Suprapubic skin (tissue), 3 donors: ENCODE measurements at regions not wholly inside any gene's neighbourhood (a gene's known extent, or its start where the extent isn't known, plus 50 kb on each side); places are given as distances from the start of the nearest gene placed in this dataset.

Source experiments
- CTCF ChIP-seq, 2 donors: fragments of 200-600 bp in 1 of 2; fragments of 450-650 bp in 1 of 2; sonication (generic) in 1 of 2; IDR thresholded peaks; one replicate each; pipeline ENCODE4 v1.5.1; 2016 to 2019; ENCODE audit warnings: antibody characterized with exemption in 2 of 2, mild to moderate bottlenecking in 1 of 2, moderate library complexity in 1 of 2
- EP300 ChIP-seq: sonication (generic); formaldehyde crosslinking; IDR thresholded peaks from one replicate; pipeline ENCODE4 v1.6.1; 2017; ENCODE audit warnings: antibody characterized with exemption
- POLR2A ChIP-seq, 2 donors: fragments of 450-650 bp; IDR thresholded peaks; one replicate each; pipeline ENCODE4 v1.6.1; 2017; ENCODE audit warnings: antibody characterized with exemption in 2 of 2, mild to moderate bottlenecking in 2 of 2, moderate library complexity in 2 of 2

- TF ChIP-seq EP300 (no peak), CTCF (IDR thresholded peaks at IDR 0.05) (no peak), POLR2A (IDR thresholded peaks at IDR 0.05) (no peak)
Observed at GRCh38 chr3:55282994-55283393, 204.1 kb downstream of the WNT5A start.
